ENCODE measurements at regions not wholly inside any gene's neighbourhood (a gene's known extent, or its start where the extent isn't known, plus 50 kb on each side); places are given as distances from the start of the nearest gene placed in this dataset.

GRCh38 chr10:129035052-129035827 lies 431.8 kb upstream of the MGMT start:
- peak in 1 of 3 donors; percentile 22 for DNase-seq (ENCODE audit: low read depth in 3 of 3)

GRCh38 chr10:129038522-129038921 lies 428.5 kb upstream of the MGMT start:
- no peak for DNase-seq (ENCODE audit: low read depth in 3 of 3)

GRCh38 chr10:129039406-129040370 lies 427.4 kb upstream of the MGMT start:
- no peak for DNase-seq (ENCODE audit: low read depth in 3 of 3)

GRCh38 chr10:129040377-129040776 lies 426.7 kb upstream of the MGMT start:
- no peak for DNase-seq (ENCODE audit: low read depth in 3 of 3)

- no peak for DNase-seq (ENCODE audit: low read depth in 3 of 3)
Observed at GRCh38 chr10:129041916-129042315, 425.1 kb upstream of the MGMT start.

GRCh38 chr10:129042776-129043595 lies 424.1 kb upstream of the MGMT start:
- DNase-seq (ENCODE audit: low read depth in 3 of 3): no peak

- no peak for DNase-seq (ENCODE audit: low read depth in 3 of 3)
Observed at GRCh38 chr10:129043691-129044090, 423.4 kb upstream of the MGMT start.

- DNase-seq (ENCODE audit: low read depth in 3 of 3): no peak
Observed at GRCh38 chr10:129045599-129045998, 421.4 kb upstream of the MGMT start.

- no peak for DNase-seq (ENCODE audit: low read depth in 3 of 3)
Observed at GRCh38 chr10:129046065-129046681, 420.9 kb upstream of the MGMT start.

GRCh38 chr10:129046962-129047361 lies 420.1 kb upstream of the MGMT start:
- DNase-seq (ENCODE audit: low read depth in 3 of 3): no peak

GRCh38 chr10:129047600-129047999 lies 419.4 kb upstream of the MGMT start:
- no peak for DNase-seq (ENCODE audit: low read depth in 3 of 3)

- no peak for DNase-seq (ENCODE audit: low read depth in 3 of 3)
Observed at GRCh38 chr10:129048513-129048912, 418.5 kb upstream of the MGMT start.

GRCh38 chr10:129049501-129049900 lies 417.5 kb upstream of the MGMT start:
- DNase-seq (ENCODE audit: low read depth in 3 of 3): no peak

GRCh38 chr10:129055225-129055624 lies 411.8 kb upstream of the MGMT start:
- DNase-seq (ENCODE audit: low read depth in 3 of 3): no peak

GRCh38 chr10:129055986-129056385 lies 411.1 kb upstream of the MGMT start:
- DNase-seq (ENCODE audit: low read depth in 3 of 3): no peak

GRCh38 chr10:129056734-129057689 lies 410.0 kb upstream of the MGMT start:
- DNase-seq (ENCODE audit: low read depth in 3 of 3): no peak

- peak in 1 of 3 donors; percentile 7 for DNase-seq (ENCODE audit: low read depth in 3 of 3)
Observed at GRCh38 chr10:129057856-129058663, 409.0 kb upstream of the MGMT start.

GRCh38 chr10:129058664-129059155 lies 408.3 kb upstream of the MGMT start:
- DNase-seq (ENCODE audit: low read depth in 3 of 3): no peak

- DNase-seq (ENCODE audit: low read depth in 3 of 3): no peak
Observed at GRCh38 chr10:129059977-129060376, 407.1 kb upstream of the MGMT start.
